HG03558 (cell line): ENCODE measurements at regions not wholly inside any gene's neighbourhood (a gene's known extent, or its start where the extent isn't known, plus 50 kb on each side); places are given as distances from the start of the nearest gene placed in this dataset.

Experiments
- ATAC-seq: cut with Tn5 transposase; IDR thresholded peaks from one replicate; pipeline ENCODE4 v1.9.1; 2021; ENCODE audit warnings: moderate number of reproducible peaks; ENCODE audit not compliant: unreplicated experiment; ENCODE audit errors: extremely low read depth

DNA sequence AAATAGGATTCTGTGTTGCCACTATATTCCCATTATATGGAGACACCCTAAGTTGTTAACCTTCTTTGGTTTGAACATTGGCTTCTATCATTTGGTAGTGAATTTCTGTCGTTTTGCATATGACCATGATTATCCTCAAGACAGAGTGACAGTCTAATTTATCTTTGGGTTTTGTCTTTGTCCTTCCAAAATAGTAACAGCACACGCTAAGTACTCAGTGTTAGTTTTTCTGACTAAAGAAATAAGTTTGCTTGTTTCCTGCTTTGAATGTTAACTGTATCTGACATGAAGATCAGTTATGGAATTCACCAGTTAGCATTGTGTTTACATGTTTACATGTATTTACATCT is 352.5 kb upstream of the GRM7 start:
- no peak for ATAC-seq

- ATAC-seq = no peak
Observed at GRCh38 chr3:6509576-6509975, 351.3 kb upstream of the GRM7 start.

DNA sequence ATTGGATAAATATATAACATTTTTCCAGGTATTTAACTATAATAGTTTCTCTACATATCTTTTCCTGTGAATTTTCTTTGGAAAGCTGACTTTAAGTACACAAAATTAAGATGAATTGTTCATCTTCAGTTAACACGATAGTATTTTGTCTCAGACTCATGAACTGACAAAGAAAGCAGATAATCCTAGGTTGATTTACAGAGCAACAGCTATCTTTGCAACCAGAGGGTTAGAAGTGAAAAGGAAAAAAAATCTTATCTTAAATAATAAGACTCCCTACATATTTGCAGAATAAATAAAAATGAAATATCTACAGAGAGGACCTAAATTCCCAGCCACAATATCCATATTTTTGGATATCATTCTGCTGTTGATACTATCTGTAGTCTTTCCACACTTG is 350.2 kb upstream of the GRM7 start:
- no peak for ATAC-seq

DNA sequence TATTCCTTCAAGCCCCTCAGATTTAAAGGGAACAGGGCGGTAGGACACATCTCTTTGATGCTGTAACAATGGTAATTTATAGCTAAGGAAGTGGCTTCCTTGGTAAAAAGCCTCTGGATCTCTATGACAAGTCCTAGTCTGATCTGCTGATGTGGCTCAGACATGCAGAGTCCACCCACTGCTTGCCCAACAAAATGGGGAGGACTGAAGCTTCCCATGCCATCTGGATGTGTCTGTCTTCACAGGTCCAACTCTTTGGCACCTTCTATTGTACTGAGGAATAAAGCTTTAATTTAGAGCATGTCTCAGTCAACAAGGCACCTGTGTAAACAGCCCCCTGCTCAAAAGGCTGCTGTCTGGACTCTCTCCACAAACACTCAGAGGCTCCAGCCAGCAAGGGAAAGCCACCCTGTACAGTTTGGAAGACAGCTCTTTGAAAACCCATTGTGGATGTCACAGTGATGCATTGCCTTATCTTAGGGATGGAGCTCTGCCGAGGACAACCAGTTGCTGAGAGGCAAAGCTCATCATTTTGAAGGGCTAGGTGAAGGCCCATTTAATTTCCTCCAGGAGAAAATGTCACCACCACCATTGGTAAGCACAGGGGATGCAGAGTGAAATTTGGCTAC is 348.6 kb upstream of the GRM7 start:
- ATAC-seq = no peak

GRCh38 chr3:6516143-6516542 is 344.8 kb upstream of the GRM7 start:
- ATAC-seq = no peak

DNA sequence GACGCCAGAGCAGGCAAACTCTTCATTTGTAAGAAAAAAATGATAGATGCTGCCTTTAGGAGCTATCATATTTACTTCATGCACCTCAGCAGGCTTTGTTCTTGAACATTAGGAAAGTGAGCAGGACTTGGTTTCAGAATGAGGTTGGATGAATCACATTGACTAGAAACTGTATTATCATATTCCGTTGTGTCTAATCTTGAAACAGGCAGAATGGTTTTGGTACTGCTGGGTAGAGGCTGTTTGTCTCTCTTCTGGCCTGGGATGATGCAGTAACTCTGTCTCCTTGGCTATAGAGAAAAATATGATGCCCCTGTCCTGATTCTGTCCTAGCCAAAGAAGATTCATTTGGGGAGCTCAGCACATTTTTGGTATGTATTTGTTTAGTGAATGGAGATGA is 344.2 kb upstream of the GRM7 start:
- no peak for ATAC-seq

- no peak for ATAC-seq
Observed at GRCh38 chr3:6518709-6519345, 342.1 kb upstream of the GRM7 start.

DNA sequence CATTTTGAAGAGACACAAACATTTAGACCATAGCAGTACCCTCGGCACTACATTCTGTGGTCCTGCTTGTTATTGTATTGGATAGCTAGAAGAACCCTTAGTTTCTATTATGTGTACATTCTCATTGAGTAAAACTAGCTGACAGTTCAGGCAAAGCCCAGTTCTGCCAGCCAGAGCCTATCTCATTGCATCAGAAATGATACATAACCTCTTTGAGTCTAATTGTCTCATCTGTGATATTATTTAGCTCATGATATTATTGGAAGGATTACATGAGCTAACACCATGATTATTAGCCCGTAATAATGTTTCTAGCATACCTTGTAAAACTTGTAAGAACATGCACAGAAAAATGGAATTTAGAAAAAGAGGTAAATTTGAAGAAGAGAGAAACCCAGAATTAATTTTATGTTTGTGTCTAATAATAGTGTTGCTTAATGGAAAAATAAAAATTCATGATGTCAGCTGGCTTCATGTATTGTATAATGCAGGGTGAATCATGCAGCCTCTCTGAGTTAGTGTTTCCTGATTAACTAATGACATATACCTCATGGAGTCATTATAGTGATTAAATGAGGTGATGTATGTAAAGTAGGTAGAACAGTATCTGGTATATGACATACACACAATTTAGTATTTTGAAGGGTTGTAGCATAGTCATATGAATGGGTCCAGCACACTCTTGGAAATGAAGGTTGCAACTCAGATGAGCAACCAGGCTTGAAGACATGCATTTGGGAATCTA is 339.4 kb upstream of the GRM7 start:
- ATAC-seq = no peak

- ATAC-seq = no peak
Observed at GRCh38 chr3:6522191-6522590, 338.7 kb upstream of the GRM7 start.

DNA sequence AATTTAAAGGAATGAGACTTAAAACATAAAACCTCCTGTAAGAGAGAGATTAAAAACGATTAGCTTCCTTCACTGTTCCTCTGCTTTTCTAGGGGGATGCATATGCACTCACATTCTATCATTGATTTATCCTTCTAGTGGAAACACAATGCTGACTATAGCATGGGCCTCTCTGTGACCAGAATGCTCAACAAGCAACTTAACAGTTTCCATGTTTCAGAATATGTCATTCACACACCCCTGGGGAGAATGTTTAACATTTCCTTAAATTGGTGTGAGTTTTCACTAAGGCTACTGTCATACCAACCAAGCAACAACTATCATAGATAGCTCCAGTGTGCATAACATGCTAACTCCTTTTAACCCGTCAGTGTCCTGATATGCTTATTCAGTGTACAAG is 337.9 kb upstream of the GRM7 start:
- no peak for ATAC-seq

DNA sequence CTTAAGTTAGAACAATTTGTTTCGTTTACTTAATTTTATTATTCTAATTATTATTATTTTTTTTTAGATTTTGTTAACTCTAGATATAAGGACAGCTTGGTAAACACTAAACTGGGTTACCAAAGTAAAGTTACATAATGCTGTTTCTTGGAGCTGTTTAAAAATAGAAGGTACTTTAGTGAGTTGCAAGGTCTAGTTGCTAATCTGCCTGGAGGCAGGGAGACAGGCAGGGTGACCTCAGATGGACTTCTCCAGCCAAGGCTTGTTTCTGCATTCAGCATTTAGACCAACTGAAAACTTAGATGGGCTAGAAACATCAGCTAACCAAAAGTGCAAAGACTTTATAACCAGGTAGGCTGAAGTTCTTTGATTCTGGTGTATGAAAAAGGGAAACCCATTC is 336.4 kb upstream of the GRM7 start:
- ATAC-seq = no peak

DNA sequence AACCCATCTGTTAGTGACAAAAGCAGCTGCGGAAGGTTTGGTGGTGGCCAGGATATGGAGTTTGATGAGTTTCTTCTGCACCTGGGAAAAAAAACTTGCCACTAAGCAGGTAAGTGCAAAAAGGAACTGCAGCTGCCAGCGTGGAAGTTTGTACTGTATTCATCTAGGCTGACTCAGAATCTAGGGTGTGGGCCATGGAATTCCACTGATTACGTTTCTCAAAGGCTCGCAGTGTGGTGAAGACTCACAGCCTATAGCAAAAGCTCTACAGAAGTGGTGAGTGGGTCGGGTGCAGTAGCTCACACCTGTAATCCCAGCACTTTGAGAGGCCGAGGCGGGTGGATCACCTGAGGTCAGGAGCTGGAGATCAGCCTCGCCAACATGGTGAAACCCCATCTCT is 334.6 kb upstream of the GRM7 start:
- ATAC-seq = no peak

GRCh38 chr3:6526861-6527260 is 334.1 kb upstream of the GRM7 start:
- ATAC-seq = no peak

GRCh38 chr3:6528951-6529350 is 332.0 kb upstream of the GRM7 start:
- no peak for ATAC-seq

DNA sequence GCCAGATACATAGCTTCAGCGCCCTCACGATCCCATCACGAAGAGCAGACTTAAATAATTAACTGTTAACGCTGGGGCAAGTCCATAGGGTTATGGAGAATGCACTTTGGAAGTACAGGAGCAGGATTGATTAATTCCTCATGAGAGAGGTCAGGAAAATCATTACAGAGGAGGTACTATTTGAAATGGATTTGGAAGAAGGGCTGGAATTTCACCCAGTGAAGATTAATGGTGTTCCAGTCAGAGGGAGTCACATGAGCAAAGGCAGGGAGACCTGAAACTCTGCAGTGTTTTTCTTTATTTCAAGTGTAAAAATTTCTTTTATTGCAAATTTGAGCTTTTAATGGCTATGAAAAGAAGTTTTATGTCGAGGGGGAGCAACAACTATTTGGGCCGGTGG is 329.8 kb upstream of the GRM7 start:
- no peak for ATAC-seq

DNA sequence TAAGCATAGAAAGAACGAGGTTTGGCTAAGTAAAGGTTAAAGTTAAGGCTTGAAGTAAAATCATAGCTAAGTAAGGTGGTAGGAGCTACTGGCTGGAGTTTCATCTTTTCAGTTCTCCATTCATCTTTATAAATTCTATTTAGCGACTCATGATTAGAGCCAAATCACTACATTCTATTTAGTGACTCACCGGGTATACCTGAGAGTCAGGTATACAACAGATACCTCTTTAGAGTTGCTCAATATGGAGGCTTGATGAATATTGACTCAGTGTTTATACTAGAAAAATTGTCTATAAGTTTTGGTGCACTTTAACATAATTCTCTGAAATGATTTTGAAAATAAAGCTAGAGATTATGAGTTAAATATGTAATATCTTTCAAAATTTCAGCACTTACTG is 328.8 kb upstream of the GRM7 start:
- ATAC-seq = no peak

DNA sequence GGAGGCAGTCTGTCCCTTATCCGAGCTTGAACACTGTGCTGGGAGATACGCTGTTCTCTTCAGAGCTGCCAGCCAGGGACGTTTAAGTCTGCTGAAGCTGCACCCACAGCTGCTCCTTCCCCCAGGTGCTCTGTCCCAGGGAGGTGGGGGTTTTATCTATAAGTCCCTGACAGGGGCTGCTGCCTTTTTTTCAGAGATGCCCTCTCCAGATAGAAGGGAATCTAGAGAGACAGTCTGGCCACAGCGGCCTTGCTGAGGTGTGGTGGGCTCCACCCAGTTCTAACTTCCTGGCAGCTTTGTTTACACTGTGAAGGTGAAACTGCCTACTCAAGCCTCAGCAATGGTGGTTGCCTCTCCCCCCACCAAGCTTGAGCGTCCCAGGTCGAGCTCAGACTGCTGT is 319.9 kb upstream of the GRM7 start:
- no peak for ATAC-seq

DNA sequence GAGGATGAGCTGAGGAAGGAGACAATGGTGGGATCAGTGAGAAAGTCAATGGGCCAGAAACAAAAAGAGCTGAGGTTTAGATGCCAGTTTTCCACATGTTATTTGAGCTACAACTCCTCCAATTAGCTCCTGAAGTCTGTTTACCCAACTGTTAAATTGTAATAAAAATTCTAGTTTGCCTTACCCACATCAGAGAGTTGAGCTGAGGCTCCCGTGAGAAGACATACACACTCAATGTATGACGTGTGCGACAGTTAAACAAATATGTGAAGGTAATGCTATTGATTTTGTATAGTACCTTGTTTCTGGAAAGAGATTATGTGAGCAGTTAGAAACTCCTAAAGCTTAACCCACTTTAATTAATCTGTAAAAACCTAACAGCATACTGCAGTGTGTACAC is 318.1 kb upstream of the GRM7 start:
- ATAC-seq = no peak

- no peak for ATAC-seq
Observed at GRCh38 chr3:6549296-6549695, 311.6 kb upstream of the GRM7 start.

GRCh38 chr3:6551165-6551564 is 309.8 kb upstream of the GRM7 start:
- no peak for ATAC-seq

DNA sequence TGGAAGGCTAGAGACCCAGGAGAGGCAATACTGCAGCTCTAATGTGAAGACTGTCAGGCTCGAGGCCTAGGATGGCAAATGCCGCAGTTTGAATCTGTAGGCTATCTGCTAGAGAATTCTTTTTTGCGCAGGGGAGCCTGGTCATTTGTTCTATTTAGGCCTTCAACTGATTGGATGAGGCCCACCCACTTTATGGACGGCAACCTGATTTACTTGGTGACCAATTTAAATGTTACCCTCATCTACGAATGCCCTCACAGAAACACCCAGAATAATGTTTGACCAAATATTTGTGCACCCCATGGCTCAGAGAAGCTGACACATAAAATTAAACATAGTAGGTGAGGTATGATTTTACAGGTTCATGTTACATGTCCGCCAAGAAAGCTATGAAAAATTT is 300.7 kb upstream of the GRM7 start:
- ATAC-seq = no peak

GRCh38 chr3:6567241-6567640 is 293.7 kb upstream of the GRM7 start:
- ATAC-seq = no peak
